T follicular helper cell (primary cell): ENCODE measurements at regions not wholly inside any gene's neighbourhood (a gene's known extent, or its start where the extent isn't known, plus 50 kb on each side); places are given as distances from the start of the nearest gene placed in this dataset.
"Not testable (repeated sequence)": the region's sequence is repeated elsewhere in the genome, so short reads cannot be mapped to it uniquely, and the experiment has no call there.

Experiments
- DNase-seq: peaks from one replicate; pipeline ENCODE4 v3.0.0-alpha.2; 2020; ENCODE audit warnings: low read depth

DNA sequence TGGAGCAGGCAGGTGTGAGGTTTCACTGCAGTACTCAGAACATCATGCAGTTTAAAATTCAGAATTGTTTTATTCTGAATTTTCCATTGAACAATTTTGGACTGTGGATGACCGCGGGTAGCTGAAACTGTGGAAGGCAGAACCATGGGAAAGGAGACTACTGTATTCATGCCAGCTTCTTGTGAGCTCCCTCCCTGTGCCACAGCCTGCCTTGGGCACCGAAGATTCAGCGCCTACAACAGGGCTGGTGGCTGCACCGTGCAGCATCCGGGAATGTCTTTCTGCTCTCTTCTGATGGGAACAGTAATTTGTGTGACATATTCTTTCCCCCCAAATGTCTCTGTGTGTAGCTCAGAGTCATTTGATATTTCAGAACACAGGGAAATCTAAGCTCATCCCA, 118.5 kb upstream of the NKX1-1 start:
- no peak for DNase-seq

DNA sequence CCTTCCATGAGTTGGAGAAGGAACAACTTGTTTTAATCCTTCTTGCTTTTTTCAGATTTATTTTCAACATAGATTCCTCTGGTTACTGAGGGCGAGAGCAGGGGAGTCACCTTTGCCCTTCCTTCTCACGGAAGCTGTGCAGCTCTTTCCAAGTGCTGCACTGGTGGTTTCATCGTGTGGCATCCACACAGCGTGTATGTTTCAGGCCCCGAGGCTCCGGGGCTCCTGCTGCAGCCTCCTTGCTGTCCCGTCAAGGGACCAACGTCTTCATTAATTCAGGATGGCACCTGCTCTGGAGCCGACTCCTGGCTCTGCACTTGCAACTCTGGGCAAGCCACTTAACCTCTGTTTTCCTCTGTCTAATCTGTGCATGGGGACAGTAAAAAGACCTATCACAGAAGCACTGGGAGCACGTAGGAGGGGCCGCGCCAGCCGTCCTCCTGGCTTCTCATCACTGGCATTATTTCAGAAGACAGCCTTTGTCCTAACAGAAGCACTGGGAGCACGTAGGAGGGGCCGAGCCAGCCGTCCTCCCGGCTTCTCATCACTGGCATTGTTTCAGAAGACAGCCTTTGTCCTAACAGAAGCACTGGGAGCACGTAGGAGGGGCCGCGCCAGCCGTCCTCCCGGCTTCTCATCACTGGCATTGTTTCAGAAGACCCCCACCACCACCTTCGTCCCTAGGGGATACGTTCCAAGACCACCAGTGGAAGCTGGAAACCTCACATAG, 117.8 kb upstream of the NKX1-1 start:
- no peak for DNase-seq

DNA sequence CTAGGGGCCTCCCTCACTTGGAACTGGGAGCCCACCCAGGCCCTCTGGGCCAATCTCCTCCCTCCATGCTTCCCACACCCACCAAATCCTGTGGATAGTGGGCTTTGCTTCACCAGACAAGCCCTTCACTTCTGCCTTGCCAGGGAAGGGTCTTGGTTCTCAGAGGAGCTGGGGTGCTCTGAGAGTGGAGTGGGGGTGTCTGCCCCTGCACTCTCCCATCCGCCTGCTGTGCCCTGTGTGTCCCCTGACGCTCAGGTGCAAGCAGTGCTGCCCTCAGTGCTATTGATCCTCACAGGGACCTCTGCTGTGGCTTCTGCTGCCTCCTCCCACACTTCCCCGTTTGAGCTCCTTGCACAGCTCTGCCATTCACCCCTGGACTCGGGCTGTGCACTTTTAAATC, 117.3 kb upstream of the NKX1-1 start:
- DNase-seq = no peak

DNA sequence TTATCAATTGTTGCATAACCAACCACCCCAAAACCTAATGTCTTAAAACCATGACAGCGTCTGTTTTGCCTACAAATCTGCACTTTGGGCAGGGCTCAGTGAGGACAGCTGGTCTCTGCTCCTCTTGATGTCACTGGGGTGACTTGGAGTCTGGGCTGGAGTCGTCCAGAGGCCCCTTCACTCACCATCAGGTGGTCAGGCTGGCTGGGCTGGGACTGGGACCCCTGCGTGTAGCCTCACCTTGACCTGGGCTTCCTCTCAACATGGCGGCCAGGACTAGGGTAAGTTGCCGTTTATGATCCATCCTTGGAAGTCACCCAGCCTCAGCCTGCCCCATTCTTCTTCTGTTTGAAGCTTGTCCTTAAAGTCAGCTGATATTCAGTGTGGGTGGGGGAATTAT, 116.8 kb upstream of the NKX1-1 start:
- no peak for DNase-seq

DNA sequence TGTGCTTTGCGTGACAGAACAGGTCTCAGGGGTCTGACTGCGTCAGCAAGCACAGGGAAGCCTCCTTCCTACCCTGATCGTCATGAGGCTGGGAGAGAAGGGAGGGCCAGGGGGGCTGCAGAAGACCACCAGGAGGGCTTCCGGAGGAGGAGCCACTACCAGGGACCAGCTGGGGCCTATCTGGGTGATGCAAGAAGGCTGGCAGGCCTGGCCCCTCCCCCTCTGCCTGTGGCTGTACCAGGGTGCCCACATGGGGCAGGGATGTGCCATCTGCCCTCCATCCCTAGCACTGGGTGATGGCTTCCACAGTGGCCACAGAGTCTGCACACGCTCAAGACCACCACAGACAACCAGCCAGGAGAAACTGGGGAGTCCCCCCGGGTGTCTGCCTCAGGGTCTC, 116.4 kb upstream of the NKX1-1 start:
- DNase-seq = no peak

DNA sequence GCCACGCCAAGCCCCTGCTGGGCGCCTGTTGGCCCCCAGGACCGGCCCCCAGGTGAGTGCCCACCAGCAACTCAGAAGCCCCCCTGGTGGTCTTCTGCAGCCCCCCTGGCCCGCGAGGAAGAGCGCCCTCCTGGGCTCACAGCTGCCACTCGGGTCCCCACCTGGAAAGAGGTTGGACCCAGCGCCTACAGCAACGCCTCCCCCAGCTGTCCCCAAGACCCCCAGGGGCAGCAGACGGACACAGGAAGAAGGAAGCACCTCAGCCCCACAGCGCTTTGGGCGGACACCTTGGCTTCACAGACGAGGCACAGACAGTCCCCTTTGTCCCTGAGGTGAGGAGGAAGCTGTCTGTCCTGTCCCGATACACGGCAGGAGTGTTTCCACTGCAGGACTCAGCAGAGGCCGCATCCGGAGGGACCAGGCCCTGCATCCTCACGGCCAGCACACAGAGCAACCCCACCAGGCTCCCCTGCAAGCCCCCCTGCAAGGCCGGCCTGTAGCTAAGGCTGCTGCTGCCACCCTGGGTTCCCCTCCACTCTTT, 115.6 kb upstream of the NKX1-1 start:
- no peak for DNase-seq

DNA sequence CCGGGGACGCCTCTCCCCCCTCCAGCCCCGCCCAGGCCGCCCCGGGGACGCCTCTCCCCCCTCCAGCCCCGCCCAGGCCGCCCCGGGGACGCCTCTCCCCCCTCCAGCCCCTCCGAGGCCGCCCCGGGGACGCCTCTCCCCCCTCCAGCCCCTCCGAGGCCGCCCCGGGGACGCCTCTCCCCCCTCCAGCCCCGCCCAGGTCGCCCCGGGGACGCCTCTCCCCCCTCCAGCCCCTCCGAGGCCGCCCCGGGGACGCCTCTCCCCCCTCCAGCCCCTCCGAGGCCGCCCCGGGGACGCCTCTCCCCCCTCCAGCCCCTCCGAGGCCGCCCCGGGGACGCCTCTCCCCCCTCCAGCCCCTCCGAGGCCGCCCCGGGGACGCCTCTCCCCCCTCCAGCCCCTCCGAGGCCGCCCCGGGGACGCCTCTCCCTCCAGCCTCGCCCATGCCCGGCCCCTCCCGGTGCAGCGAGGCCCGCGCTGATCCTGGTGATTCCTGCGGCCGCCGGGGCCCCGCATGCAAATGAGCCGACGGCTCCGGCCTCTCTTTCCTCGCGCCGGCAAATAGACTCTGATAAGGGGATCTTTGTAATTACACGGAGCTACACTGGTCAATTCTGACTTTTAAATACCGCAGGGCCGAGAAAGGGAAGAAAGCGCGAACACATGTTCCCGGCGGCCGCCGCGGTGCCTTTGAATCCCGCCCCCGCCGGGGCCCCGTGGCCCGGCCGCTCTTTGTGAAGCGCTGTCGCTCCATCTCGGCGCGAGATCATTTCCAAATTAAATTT, 114.7 kb upstream of the NKX1-1 start:
- DNase-seq = not testable (repeated sequence)

DNA sequence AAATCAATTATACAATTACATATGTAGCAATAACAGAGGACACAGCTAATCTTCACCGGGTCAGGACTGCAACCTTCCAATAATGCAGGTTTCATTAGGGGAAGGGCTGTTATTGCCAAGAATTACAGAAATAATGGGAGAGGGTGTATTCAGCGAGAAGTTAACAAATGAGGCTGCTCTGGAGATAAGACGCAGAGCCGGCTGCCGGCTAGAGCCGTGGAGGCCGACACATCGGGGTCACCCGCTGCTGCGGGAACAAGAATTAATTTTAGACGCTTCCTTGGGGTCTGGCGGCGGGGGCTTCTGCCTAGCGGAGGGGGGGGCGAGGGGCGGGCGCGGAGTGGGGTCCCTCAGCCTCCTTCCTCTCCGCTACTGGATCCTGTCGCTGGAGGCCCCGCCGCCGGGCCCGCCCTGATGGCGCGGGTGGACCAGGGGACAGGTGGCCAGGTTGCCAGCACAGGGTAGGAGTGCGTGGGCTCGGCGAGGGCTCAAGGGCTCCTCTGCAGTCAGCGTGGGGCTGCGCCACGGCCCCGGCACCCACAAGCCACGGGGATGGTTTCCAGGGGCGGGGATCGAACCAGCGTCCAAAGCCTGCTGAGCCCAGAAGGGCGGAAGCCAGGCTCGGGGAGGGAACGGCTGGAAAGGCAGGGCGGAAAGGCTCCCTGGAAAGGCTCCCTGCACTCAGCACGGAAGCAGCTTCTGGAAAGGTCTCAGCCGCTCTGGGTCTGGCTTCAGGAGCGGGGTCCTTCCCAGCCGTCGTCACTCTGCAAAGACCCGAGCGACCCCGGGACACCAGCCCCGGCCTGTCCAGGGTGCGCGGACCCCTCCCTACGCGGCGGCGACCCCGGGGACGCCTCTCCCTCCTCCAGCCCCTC, 113.8 kb upstream of the NKX1-1 start:
- no peak for DNase-seq

DNA sequence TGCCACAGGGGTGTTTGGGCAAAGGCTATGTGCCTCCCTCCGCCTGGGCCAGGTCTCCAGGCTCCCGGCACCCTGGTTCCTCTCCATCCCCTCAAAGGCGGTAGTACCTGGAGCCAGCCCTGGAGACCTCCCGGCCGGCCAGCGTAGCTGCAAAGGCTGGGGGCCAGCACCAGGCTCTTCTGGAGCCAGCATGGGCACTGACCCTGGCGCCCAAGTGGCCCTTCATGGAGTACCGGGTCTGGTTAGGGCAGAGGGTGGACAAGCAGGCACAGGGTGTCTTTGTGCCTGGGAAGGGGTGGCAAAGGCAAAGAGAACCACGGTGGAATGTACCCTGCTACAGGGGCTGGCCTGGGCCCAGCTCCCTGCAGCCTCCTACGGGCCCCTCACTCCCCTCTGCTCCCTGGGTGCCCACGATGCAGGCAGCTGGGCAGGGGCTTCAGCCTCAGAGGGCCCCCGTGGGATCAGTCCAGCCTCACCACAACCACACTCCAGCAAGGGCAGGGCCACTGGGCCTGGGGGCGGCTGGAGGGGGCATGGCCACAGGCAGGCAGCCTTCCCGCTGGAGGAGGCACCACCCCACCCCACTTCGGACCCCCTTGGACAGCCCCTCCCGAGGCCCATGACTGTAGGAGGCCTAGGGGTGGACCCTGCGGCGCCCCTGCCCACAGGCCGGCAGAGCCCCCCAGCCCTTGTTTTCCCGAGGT, 112.9 kb upstream of the NKX1-1 start:
- no peak for DNase-seq

DNA sequence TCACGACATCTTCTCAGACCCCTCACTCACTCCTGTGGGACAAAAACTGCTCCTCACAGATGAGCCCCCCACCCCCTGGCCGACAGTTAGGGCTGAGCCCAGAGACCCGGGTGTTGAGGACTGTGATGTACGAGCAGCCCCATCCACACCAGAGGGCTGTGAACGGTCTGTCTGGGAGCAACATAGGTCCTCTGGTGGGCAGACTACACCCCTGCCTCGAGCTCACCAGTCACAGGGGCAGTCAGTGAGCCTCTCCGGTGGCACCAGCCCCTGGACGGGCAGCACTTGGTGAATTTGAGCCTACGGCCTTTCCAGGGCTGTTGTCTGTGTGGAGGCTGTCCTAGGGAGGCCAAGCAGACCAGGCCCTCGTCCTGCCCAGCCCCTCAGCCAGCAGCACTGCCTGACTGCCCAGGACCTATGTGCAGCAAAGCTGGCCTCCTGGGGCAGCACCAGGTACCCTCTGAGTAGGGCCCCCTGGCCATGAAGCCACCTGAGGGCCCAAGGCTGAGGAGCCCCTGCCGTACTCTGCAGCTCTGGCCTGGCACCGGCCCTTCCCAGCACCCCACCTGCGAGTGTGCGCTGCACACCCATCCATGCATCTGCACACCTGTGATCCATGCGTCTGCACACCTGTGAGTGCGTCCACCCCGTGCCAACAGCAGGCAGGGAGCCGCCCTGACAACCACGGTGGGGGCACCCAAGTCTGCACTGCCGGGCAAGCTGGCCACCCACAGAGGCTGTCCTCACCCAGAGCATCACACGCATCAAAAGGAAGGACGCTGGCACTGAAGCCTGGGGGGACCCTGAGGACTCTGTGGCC, 111.6 kb upstream of the NKX1-1 start:
- DNase-seq = no peak

DNA sequence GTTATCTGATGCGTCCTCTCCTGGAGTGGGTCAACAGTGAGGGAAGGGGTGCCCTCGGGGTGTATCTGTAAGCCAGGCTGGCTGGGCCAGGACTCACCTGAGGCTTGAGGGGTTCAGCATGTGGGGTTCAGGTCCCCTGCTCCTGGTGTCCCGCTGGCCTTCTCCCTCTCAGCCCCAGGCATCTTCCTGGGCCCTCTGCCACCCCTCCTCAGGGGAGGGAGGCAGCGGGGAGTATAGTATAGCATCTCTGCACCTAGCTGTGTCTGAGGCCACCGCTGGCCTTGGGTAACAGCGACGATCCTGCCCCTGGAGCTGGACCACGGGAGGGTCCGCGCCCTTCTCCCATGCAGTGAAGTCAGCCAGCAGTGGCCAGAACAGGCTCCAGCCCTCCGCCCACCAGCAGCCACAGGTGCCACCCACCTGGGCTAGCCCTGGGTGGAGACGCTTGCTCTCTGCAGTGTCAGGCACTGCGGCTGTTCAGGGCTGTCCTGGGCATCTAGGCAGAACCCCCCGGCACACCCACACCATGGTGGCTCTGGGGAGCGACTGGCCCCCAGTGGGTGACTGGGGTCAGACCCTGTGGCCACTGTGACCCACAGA, 110.7 kb upstream of the NKX1-1 start:
- no peak for DNase-seq

DNA sequence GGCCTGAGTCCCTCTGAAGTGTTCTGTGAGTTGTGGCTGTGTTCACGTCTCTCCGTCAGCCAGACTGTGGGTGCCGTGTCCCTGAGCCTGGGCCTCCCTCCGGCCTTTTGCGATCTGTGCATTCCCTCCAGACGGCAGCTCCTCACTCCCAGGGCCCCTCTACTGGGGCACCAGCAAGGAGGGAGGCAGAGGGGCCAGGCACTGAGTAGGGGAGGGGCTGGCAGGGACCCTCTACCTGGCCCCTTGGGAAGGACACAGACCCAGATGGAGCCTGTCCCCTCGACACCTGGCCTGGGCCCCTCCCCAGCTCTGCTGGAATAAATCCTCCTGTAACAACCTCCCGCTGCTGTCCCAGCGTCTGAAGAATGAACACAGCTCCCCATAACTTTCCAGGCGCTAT, 110.0 kb upstream of the NKX1-1 start:
- DNase-seq = no peak

DNA sequence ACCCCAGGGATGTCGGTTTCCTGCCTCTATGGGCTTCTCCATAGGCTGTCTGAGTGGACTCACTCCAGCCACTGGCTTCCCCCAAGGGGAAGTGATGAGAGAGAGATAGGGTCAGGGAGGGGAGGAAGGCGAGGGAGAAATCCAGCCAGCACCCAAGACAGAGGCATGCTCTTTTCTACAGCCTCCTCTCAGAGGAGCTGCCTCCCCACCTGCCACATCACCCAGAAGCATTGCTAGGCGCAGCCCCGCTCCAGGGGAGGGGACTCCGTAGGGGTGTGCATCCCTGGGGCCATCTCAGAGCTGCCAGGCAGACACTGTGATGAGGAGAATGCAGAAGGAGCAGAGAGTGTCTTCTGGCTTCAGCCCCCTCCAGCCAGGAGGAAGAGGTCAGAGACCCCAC, 109.5 kb upstream of the NKX1-1 start:
- DNase-seq = no peak

DNA sequence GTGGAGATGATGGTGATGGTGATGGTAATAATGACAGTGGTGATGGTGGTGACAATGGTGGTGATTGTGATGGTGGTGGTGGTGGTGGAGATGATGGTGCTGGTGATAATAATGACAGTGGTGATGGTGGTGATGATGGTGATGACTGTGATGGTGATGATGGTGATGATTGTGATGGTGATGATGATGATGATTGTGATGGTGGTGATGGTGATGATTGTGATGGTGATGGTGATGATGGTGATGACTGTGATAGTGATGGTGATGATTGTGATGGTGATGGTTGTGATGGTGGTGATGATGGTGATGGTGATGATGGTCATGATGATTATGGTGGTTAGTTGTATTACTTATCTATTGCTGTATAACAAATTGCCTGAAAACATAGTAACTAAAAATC, 108.9 kb upstream of the NKX1-1 start:
- no peak for DNase-seq

DNA sequence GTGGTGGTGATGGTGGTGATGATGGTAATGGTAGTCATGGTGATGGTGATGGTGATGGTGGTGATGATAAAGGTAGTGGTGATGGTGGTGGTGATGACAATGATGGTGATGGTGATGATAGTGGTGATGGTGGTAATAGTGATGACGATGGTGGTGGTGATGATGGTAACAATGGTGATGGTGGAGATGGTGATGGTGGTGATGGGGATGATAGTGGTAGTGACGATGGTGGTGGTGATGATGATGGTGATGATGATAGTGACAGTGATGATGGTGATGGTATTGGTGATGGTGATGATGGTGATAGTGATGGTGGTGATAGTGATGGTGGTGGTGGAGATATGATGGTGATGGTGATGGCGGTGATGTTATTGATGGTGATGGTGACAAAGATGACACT, 108.4 kb upstream of the NKX1-1 start:
- no peak for DNase-seq

DNA sequence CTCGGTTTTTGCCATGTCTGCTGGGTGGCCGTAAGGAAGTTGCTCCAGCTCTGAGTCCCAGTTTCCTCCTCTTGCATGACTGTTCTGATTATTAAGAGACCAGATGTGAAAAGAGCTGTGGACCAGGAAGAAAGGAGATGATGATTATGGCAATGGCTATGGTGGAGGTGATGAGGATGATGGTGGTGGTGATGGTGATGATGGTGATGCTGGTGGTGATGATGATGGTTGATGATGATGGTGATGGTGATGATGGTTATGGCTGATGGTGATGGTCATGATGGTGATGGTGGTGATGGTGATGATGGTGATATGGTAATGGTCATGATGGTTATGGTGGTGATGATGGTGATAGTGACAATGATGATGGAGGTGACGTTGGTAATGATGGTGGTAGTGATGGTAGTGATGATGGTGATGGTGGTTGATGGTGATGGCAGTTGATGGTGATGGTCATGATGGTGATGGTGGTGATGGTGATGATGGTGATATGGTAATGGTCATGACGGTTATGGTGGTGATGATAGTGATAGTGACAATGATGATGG, 107.8 kb upstream of the NKX1-1 start:
- DNase-seq = no peak

DNA sequence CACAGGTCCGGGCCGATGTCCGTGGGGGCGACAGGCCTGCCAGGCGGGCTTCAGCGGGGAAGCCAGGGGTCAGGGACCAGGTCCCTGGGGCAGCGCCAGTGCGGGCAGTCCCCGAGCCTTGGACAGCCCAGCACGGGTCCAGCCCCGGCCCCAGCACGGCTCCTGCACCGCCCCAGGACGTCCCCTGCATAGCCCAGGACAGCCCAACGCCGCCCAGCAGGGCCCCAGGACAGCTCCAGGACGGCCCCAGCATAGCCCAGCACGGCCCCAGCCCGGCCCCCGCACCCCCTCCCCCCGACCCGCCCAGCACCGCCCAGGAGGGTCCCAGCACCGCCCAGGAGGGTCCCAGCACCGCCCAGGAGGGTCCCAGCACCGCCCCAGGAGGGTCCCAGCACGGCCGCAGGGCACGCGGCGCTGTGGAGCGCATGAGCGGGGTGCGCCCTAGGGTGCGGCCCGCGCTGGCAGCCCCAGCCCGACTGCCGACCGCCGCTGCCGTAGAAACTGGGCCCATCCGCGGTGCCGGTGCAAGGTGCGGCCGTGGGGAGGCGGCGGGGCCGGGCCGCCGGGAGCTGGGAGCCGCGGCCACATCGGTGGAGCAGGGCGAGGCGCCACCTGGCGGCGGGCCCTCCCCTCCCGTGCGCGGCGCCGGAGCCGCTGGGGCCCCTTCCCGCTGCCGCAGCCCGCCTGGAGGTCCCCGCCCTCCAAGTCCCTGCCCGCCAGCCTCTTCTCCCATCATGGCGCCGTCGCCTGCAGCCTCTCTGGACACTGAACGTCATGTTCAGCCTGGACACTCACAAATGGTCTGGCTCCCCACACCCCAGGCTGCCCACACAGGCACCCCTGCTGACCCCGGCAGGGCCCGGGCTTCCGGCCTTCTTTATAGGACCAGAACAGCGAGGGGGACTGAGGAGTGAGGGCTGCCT, 106.8 kb upstream of the NKX1-1 start:
- peak; percentile 24 for DNase-seq

DNA sequence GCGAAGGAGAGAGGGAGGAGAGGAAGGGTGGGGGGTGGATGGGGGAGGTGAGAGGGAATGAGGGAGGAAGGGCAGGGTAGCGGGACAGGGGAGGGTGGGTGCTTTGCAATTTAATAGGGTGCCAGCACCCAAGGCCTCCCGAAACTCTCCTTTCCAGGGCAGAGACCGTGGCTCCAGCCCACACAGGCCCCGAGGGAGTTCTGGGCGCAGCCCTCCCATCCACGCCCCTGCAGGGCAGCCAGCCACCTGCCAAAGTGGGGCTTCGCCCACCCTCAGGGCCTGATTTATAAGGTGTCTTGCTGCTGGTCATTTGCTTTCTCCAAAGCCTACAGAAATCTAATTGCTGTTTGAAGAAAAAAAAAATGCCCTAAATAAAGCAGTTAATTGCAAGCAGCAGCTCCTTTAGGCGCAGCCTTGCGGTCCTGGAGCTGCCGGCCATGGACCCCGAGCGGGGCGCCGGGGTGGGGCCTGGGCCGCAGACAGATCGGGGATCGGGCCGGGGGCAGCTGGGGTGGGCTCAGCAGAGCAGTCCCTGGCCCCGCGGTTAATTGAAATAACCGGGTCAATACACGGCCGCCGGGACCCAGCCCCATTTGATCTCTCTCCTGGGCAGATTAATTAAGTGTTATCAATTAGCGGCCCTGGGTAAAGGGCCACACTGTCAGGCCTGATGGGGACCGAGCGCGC, 106.0 kb upstream of the NKX1-1 start:
- DNase-seq = no peak
